T-helper 2 cell treated with Interferon-gamma antibody and Interleukin-4, amounts not matched to agents 5 μg/mL and 100 μg/mL, for 36 hours (primary cell): ENCODE measurements at regions not wholly inside any gene's neighbourhood (a gene's known extent, or its start where the extent isn't known, plus 50 kb on each side); places are given as distances from the start of the nearest gene placed in this dataset.
"Not testable (repeated sequence)": the region's sequence is repeated elsewhere in the genome, so short reads cannot be mapped to it uniquely, and the experiment has no call there.

Experiments used
- DNase-seq: peaks from one replicate; pipeline ENCODE4 v3.0.0; 2021; ENCODE audit warnings: low spot score
- H3K27ac Mint-ChIP-seq: one replicate; pipeline ENCODE4 v1.8.0; 2021; ENCODE audit warnings: mild to moderate bottlenecking, mixed read lengths
- H3K27me3 Mint-ChIP-seq: one replicate; pipeline ENCODE4 v1.8.0; 2021; ENCODE audit warnings: low read depth, mixed read lengths
- H3K36me3 Mint-ChIP-seq: one replicate; pipeline ENCODE4 v1.8.0; 2021; ENCODE audit warnings: low read depth, mixed read lengths
- H3K4me1 Mint-ChIP-seq: one replicate; pipeline ENCODE4 v1.8.0; 2021; ENCODE audit warnings: low read depth, mixed read lengths
- H3K4me3 Mint-ChIP-seq: one replicate; pipeline ENCODE4 v1.8.0; 2022; ENCODE audit warnings: mild to moderate bottlenecking, moderate library complexity, mixed read lengths
- H3K9me3 Mint-ChIP-seq: one replicate; pipeline ENCODE4 v1.8.0; 2021; ENCODE audit warnings: mixed read lengths

DNA sequence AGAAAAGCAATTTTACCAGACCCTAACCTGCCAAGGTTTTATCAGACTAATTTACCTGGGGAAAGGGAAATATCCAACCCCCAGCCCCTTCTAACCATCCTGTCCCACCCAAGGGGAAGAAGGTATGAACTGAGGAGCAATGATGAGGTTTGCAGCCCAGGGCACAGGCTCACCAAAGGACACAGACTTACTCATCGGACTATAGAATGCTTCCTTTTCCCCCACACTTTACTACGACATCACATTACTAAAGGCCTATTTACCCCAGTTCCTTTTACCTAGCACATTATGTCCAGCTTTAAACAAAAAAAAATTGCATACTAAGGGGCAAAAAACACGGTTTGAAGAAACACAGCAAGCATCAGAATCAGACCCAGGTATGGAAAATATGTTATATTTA, 94.1 kb upstream of the FST start:
- Mint-ChIP-seq H3K27ac (no peak overlapping the region), H3K27me3 (no peaks in the 10 kb centered on the region), H3K36me3 (no peaks in the 10 kb centered on the region), H3K4me3 (no peak overlapping the region), H3K9me3 (no peaks in the 10 kb centered on the region), H3K4me1 (no peaks in the 10 kb centered on the region)
- no peak for DNase-seq

- Mint-ChIP-seq H3K4me1 (no peaks in the 10 kb centered on the region), H3K36me3 (no peaks in the 10 kb centered on the region), H3K4me3 (no peak overlapping the region), H3K9me3 (no peaks in the 10 kb centered on the region), H3K27ac (no peak overlapping the region), H3K27me3 (peaks cover 4% of the 10 kb centered on the region)
- DNase-seq = no peak
Measured at GRCh38 chr5:53389093-53389492, 91.3 kb upstream of the FST start.

DNA sequence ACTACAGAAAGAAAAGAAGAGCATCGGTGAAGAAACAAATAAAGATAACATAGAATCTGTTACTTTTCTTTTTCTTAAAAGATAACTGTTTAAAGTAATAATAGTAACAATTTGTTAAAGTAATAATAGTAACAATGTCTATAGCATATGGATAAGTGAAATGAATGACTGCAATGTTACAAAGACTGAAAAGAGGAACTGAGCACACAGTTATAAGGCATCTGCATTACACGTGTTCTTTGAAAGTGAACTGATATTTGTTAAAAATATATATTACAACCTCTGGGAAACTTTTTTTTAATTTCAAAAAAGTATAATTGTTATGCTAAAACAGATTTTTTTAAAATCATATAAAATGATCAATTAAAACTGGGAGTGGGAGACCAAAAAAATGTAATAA, 88.4 kb upstream of the FST start:
- Mint-ChIP-seq H3K27ac (no peak overlapping the region), H3K4me3 (no peak overlapping the region), H3K27me3 (peaks cover 4% of the 10 kb centered on the region), H3K9me3 (no peaks in the 10 kb centered on the region), H3K36me3 (no peaks in the 10 kb centered on the region), H3K4me1 (no peaks in the 10 kb centered on the region)
- no peak for DNase-seq

DNA sequence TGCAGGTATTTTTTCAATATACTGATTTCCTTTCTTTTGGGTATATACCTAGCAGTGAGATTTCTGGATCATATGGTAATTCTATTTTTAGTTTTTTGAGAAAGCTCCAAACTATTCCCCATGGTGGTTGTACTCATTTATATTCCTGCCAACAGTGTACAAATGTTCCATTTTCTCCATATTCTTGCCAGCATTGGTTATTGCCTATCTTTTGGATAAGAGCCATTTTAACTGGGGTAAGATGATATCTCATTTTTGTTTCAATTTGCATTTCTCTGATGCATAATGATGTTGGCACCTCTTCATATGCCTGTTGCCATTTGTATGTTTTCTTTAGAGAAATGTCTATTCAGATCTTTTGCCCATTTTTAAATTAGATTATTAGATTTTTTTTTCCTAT, 85.6 kb upstream of the FST start:
- no peak overlapping the region for H3K4me3 Mint-ChIP-seq
- H3K4me1 Mint-ChIP-seq = no peaks in the 10 kb centered on the region
- H3K36me3 Mint-ChIP-seq = no peaks in the 10 kb centered on the region
- no peaks in the 10 kb centered on the region for H3K9me3 Mint-ChIP-seq
- DNase-seq = no peak
- peaks cover 4% of the 10 kb centered on the region for H3K27me3 Mint-ChIP-seq
- no peak overlapping the region for H3K27ac Mint-ChIP-seq

DNA sequence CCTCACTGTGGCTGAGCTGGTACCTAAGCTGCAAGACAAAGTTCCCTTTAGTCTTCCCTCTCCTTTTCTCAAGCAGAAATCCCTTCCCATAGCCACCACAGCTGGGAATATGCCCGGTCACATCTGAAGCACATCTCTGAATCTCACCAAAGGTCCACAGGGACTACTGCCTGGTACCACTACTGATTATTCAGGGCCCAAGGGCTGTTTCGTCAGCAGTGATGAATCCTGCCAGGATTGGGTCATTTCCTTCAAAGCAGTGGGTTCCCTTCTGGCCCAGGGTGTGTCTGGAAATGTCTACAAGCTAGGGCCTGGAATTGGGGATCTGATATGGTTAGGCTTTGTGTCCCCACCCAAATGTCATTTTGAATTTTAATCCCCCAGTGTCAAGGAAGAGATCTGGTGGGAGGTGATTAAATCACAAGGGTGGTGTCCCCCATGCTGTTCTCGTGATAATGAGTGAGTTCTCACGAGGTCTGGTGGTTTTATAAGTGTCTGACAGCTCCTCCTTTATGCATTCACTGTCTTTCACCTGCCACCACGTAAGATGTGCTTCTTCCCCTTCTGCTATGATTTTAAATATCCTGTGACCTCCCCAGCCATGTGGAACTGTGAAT, 83.2 kb upstream of the FST start:
- no peak for DNase-seq
- Mint-ChIP-seq H3K27me3 (peaks cover 4% of the 10 kb centered on the region), H3K4me1 (no peaks in the 10 kb centered on the region), H3K27ac (no peak overlapping the region), H3K36me3 (no peaks in the 10 kb centered on the region), H3K9me3 (no peaks in the 10 kb centered on the region), H3K4me3 (no peak overlapping the region)

DNA sequence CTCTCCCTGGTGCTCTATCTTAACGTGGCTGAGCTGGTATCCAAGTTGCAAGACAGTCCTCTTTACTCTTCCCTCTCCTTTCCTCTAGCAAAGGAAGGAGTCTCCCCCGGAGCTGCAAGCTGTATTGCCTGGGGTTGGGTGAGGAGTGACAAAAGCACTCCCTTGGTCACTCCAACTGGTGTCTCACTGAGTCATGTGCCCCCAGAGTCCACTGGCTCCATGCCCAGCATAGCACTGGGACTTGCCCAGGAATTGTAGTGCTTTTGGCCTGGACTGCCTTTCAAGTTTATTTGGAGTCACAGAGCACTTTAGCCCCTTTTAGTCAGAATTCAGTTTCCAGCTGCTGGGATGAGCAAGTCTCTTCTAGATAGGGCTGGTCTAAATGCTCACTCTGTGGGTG, 82.6 kb upstream of the FST start:
- DNase-seq = no peak
- H3K4me3 Mint-ChIP-seq = no peak overlapping the region
- no peaks in the 10 kb centered on the region for H3K36me3 Mint-ChIP-seq
- H3K4me1 Mint-ChIP-seq = no peaks in the 10 kb centered on the region
- H3K27ac Mint-ChIP-seq = no peak overlapping the region
- no peaks in the 10 kb centered on the region for H3K9me3 Mint-ChIP-seq
- peaks cover 4% of the 10 kb centered on the region for H3K27me3 Mint-ChIP-seq

- no peak for DNase-seq
- no peaks in the 10 kb centered on the region for H3K36me3 Mint-ChIP-seq
- no peaks in the 10 kb centered on the region for H3K27me3 Mint-ChIP-seq
- no peak overlapping the region for H3K27ac Mint-ChIP-seq
- no peak overlapping the region for H3K4me3 Mint-ChIP-seq
- no peaks in the 10 kb centered on the region for H3K4me1 Mint-ChIP-seq
- no peaks in the 10 kb centered on the region for H3K9me3 Mint-ChIP-seq
Measured at GRCh38 chr5:53399926-53400697, 80.3 kb upstream of the FST start.

- H3K9me3 Mint-ChIP-seq = no peaks in the 10 kb centered on the region
Measured at GRCh38 chr5:53403291-53403690, 77.1 kb upstream of the FST start.

GRCh38 chr5:53403758-53404157, 76.7 kb upstream of the FST start:
- DNase-seq = no peak
- Mint-ChIP-seq H3K4me1 (no peaks in the 10 kb centered on the region), H3K4me3 (no peak overlapping the region), H3K36me3 (no peaks in the 10 kb centered on the region), H3K27ac (no peak overlapping the region), H3K27me3 (no peaks in the 10 kb centered on the region), H3K9me3 (no peaks in the 10 kb centered on the region)

More at GRCh38 chr5:53403291-53403690, 77.1 kb upstream of the FST start:
- DNase-seq = no peak
- H3K4me3 Mint-ChIP-seq = no peak overlapping the region
- no peaks in the 10 kb centered on the region for H3K27me3 Mint-ChIP-seq
- H3K4me1 Mint-ChIP-seq = no peaks in the 10 kb centered on the region
- no peaks in the 10 kb centered on the region for H3K36me3 Mint-ChIP-seq
- H3K27ac Mint-ChIP-seq = no peak overlapping the region

GRCh38 chr5:53405396-53405795, 75.0 kb upstream of the FST start:
- Mint-ChIP-seq H3K27ac (no peak overlapping the region), H3K4me3 (no peak overlapping the region), H3K9me3 (no peaks in the 10 kb centered on the region), H3K36me3 (no peaks in the 10 kb centered on the region), H3K4me1 (no peaks in the 10 kb centered on the region), H3K27me3 (no peaks in the 10 kb centered on the region)
- DNase-seq = no peak

GRCh38 chr5:53406630-53407316, 73.7 kb upstream of the FST start:
- DNase-seq = no peak
- Mint-ChIP-seq H3K4me1 (peaks cover 3% of the 10 kb centered on the region), H3K36me3 (no peaks in the 10 kb centered on the region), H3K4me3 (no peak overlapping the region), H3K27ac (no peak overlapping the region), H3K9me3 (no peaks in the 10 kb centered on the region), H3K27me3 (no peaks in the 10 kb centered on the region)

- no peak overlapping the region for H3K4me3 Mint-ChIP-seq
- no peaks in the 10 kb centered on the region for H3K36me3 Mint-ChIP-seq
- DNase-seq = no peak
- no peak overlapping the region for H3K27ac Mint-ChIP-seq
- H3K9me3 Mint-ChIP-seq = no peaks in the 10 kb centered on the region
- H3K4me1 Mint-ChIP-seq = peaks cover 3% of the 10 kb centered on the region
- no peaks in the 10 kb centered on the region for H3K27me3 Mint-ChIP-seq
Measured at GRCh38 chr5:53407373-53407772, 73.1 kb upstream of the FST start.

DNA sequence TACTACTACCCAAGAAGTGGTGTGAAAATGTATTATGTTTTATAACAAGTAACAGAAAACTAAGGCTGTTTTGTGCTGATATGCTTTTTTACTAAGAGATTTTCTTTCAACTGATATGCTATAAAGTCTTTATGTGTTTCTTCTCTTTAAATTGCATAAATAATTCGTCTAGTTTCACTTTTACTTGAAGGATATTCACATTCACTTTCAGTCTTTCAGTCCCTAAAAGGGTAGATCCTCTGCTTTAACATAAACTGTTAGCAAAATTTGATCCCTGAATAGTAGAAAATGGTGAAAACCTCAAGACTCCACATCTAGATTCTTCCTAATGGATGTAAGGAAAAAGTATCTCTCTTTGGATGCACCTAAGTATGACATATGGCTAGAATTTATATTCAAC, 69.0 kb upstream of the FST start:
- Mint-ChIP-seq H3K4me3 (peak overlapping the region; percentile 9), H3K27ac (no peak overlapping the region), H3K27me3 (no peaks in the 10 kb centered on the region), H3K4me1 (peaks cover 3% of the 10 kb centered on the region), H3K36me3 (no peaks in the 10 kb centered on the region), H3K9me3 (no peaks in the 10 kb centered on the region)
- no peak for DNase-seq

GRCh38 chr5:53412499-53412898, 67.9 kb upstream of the FST start:
- not testable (repeated sequence) for DNase-seq, H3K9me3 Mint-ChIP-seq, H3K4me1 Mint-ChIP-seq, H3K4me3 Mint-ChIP-seq, H3K27ac Mint-ChIP-seq, H3K36me3 Mint-ChIP-seq, H3K27me3 Mint-ChIP-seq
